ENCODE measurements at regions not wholly inside any gene's neighbourhood (a gene's known extent, or its start where the extent isn't known, plus 50 kb on each side); places are given as distances from the start of the nearest gene placed in this dataset.

DNA sequence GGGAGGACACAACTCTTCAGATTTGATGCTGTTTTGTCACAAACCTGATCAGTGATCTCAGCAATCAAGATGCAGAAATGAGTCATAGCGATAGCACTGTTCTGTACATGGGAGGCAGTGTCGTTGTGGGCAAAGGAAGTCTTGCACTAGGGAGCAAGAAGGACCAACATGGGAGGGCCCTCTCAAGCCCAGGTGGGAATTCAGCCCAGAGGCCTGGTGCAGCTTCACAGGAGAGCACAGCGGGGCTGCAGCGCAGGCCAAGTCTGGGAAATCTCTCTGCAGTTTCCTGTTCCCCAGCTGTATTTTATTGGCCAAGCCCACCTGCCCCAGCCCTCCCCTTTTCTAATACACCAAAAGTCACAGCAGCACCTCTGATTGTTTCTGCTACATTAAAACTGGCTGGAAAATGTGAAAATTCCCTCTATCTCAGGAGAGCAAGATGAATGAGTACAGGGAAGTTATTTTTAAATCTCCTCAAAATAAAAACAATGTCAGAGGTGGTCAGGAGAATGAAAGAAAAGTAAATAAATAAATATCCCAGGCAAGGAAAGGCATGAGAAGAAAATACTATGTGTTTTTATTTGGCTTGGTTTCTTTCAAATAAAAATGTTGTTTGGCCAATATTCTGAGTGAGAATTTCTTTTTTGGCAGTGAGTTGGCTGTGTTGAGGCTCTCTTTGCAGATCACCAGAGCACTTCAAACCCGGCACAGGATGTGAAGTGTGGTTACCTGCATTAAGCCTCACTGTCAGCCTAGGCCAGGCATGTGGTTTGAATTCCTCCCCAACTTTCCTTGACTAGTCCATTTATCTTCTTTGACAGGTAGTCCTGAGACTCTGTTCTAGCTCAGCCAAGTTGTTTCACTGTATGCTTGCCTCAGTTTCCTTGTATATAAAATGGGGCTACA is 422.1 kb downstream of the PLPP3 start:
- no peak for DNase-seq (ENCODE audit: low read depth)

DNA sequence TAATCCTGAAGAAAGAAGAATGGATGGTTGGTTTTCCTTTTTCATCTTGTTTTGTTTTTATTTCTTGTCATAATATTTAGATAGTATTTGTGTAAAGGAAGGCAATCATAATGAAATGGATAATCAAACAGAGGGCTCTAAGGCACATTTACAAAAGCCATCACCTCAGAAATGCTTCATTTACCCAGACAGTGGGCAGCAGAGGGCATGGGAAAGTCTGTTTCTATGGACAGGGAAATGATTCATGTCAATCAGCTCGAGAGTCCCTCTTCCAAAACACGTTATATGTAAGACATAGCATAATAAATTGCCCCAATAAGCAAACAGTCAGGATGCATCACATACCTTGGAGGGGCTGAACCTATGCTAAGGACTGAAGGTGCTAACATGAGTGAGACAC is 426.1 kb downstream of the PLPP3 start:
- DNase-seq (ENCODE audit: low read depth), result no peak

DNA sequence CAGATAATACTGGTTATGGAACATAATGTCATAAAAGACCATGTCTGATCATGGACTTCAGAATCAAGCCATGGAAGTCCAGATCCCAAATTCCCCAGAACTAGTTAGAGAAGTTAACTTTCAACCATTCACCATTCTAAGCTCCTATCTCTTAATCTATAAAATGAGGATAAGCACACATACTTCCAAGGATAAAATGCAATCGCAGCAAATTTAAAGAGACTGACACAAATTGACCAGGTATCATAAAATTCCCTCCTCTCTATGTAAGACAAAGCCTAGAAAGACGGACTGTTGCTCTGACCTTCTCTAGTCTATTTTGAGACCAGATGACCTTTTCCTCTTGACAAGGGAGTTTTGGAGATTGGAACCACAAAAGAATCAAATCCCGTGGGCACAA is 426.7 kb downstream of the PLPP3 start:
- DNase-seq (ENCODE audit: low read depth), result no peak

DNA sequence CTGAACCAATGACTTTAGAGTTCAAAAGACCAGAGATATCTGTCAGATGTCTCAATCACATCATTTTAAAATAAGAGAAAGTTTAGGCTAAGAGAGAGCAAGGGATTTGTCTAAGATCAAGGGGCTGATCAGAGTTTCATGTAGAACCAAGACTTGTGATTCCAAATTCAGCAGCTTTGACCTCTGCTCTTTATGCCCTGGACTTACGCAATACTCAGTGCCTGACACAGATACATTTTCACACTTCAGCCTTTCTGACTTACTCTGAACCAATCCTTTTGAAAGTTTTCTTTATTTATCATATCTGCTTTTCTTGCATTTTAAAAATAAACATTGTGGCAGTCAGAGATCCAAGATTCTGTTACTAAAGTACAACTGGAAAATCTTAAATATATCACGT is 428.0 kb downstream of the PLPP3 start:
- DNase-seq (ENCODE audit: low read depth), result no peak

DNA sequence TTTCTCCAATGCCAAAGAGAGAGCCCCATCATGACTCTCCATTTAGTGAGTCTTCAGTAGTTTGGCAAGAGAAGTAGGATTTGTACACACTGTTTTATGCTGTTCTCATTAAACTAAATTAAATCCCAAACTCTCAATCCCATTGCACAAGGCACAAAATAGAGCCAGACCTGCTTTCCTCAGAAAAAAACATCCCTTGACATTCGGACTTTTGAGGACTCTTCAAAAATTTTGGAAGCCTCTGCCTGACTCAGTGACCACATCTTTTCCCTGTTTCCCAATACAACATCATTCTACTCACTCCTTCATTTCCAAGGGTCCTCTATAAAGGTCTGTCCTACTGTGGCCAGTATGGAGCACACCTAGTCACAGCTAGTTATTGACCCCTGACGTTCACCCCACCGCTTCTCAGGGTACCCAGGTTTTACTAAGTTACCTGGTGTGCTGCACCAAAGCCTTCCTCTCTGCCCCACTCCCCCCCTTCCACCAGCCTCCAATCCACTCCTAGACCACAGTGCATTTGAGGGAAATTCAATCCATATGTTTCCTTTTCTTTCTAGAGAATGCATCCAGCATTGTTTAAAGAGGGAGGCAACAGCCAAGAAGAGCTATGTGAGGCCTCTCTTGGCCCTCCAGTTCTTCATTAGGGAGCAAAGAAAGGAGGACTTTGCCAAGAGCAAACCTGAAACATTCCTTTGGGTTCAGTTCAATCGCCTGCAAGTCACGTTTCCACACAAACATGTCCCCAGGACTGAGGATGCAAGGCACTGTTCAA is 428.7 kb downstream of the PLPP3 start:
- DNase-seq (ENCODE audit: low read depth), result no peak

DNA sequence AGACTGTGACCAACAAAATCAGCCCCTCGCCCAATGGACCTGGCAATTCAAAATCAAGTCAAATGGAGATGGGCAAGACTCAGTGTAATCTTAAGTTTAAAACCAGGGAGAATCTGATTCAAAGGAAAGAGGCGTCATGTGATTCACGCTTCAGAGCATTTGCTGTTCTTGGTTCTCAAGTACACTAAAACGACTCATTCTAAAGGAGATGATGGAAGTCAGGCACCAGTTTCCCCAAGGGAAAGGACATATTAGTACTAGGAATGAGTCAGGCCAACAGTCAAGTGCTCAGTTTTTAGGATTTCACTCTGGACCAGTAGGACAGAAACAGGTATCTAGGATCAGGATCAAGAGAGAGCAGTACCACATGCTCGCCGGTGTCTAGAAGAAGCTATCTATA is 429.6 kb downstream of the PLPP3 start:
- DNase-seq (ENCODE audit: low read depth), result no peak

DNA sequence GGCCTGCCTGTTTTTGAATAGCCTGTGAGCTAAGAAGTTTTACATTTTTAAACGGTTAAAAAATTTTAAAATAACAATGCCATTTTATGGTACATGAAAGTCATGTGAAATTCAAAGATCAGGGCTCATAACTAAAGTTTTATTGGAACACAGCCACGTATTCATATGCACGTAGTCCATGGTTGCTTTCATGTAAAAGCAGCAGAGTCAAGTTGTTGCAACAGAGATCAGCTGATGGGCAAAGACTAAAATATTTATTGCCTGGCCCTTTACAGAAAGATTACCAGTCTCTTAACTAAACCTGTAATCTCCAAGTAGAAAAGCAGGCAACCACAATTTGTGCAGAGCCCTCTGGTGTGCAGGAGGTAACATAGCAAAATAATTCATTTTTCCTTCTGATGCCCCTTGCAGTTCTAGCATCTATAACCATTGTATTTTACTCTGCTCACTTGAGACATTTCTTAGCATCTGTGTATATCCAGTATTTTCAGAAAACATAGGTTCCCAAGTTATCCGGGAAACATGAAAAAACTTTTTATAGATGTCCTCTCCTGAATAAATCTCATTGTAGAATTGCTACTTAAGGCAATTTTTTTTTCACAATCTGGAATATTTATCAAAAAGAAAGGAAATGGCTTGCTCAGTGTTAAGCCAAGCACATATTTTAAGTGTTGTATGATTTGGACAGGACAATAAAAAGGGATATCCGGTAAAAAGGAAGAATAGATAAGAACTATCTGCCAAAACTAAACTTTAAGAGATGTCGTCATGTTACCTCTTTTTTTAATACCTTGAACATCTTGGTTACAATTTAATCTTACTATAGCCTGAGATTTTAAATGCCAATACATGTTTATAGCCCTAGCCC is 430.8 kb downstream of the PLPP3 start:
- DNase-seq (ENCODE audit: low read depth), result no peak

DNA sequence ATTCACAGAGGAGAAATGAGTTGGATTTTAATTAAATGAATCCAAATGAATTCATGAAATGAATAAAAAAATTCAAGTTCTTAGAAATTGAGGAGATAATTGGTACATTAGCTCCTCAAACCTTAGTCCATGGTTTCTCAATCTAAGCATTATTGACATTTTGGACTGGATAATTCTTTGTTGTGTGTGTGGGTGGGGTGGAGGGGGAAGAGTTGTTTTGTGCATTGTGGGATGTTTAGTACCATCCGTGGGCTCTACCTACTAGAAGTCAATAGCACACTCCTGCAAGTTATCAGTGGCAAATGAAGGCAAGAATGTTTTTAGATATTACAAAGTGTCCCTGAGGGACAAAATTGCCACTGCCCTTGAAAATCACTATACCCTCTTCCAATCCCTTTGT is 431.9 kb downstream of the PLPP3 start:
- no peak for DNase-seq (ENCODE audit: low read depth)

DNA sequence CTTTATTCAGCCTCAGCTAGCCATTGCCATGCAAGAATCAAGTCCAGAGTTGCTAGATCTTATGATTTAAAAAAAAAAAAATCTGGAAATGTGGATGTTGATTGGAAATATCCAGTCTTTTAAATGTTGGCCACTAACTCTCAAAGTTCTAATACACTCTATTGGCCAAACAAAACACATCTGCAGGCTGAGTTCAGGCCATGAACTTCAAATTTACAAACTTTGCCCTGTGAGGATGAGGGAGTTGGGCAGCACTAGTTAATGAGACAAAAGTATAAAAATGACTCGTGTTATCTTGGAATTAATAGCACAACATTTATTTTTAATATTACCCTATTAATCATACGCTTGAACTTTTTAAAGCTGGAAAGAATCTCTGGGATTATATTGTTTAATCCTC is 432.3 kb downstream of the PLPP3 start:
- no peak for DNase-seq (ENCODE audit: low read depth)

DNA sequence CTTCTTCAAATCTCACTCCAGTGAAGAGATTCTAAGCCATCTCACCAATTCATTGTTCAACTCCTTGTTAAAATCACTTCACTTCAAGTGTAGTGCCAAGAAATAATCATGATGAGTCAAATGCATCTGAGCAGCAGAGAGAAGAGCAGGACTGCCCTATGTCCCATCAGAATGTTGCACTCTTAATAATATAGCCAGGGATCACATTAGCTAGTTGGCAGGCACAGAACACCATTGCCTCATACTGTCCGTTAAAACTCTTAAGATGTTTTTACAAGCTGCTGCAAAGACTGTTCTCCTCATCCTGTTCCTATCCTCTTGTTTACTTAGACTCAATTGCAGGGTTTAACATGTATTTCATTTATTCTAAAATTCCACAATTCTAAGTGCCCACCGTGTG is 432.9 kb downstream of the PLPP3 start:
- DNase-seq (ENCODE audit: low read depth), result no peak

DNA sequence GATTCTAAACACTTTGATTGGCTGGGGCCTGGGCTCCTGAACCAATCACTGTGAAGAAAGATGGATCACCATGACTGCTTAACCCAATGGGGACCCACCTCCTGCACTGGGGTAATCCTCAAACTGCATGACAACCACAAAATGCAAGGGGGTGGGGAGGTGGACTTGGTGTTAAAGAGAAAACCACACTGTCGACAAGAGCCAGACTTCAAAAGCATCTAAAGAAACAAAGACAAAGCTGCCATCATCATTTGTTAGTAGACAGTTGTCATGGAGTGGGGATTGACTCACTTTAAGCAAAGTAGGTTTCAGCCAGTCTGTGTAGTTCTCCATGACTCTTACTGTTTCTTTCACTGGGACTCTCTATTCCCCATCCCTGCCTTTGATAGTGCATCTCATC is 433.8 kb downstream of the PLPP3 start:
- DNase-seq (ENCODE audit: low read depth), result no peak

DNA sequence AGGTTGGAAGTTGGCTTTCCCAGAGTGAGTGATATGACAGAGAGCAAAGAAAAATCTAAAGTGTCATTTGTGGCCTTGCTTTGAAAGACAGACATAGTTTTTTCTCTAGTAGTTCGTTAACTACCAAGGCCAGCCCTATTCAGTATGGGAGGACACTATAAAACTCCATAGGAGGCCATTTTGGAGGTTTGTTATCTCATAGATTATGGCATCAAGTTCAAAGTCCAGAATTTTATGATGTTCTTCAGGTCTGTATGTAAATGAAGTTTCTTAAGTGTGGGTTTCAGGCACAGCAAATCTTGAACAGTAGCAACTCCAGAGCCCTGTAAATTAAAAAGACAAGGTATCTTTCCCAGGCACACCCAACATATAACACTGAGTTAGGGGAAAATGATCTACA is 437.1 kb downstream of the PLPP3 start:
- DNase-seq (ENCODE audit: low read depth), result no peak

DNA sequence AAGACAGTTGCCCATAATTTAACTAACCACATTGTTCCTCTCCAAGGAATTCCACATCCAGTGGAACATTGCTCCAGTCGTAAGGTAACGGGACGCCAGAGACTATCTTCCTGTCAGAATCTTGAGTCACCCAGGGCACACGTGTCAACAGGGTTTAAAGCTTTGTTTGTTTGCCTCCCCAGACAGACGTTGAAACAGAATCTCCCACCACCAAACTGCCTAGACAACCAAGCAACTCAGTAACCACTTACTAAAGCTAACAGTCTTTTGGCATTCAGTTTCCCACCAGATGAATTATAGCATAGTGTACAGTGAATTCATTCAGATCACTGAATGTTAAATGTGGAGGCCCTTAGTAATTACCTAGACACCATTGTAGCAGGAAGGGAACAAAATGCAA is 439.5 kb downstream of the PLPP3 start:
- no peak for DNase-seq (ENCODE audit: low read depth)

DNA sequence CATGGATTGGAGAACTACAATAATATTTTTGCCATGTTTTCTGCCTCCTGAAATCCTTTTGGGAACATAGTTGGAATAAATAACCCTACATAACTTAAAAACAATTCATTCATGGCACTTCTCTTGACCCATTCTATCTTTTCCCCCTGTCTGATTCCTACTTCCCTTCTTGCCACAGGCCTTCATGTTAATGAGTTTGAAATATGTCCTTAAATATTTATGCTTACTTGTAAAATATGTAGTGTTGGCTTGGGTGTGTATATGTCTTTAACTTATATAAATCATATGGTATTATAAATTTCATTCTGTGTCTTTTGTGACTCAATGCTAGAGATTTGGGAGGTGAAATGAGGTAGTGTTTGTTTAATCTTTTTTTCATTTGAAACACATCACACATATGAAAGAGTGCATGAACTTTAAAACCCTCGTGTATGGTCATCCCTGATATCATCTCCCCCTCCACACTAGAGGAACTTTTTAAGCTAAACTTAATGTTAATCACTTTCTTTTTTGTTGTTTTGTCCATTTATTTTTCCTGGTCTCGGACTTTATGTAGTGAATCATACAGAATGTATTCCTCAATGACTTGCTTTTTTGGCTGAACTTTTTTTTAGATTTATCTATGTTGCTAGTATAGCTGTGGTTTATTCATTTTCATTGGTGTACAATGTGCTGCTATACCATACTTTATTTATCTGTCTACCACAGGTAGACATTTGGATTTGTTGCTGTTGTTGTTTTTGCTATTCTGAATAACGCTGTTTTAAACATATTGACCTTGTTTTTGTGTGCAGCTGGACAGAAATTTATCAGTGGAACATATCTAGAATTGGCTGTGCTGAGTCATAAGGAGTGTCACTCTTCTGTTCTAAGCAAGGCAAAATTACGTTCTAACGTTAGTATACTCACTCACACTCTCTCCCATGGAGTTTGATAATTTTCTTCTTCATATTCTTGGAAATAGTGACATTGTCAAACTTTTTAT is 441.6 kb downstream of the PLPP3 start:
- DNase-seq (ENCODE audit: low read depth), result no peak

DNA sequence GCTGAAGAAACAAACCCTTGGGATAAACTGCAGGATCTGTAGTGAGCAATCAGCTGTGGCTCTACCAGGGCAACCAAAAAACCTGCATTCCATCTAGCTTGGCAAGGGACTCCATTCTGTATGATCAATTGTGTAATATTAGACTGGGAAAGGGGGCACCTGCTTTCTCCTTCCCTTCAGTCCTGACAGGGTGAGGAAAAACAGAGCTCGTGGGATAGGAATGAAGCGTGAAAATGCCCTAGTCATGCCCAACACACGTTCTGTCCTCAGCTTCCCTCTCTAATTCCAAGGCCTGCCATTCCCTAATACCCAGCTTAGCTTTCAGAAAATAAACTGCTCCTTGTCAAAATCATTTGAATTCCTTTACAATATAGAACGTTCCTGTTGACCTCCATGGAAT is 442.3 kb downstream of the PLPP3 start:
- no peak for DNase-seq (ENCODE audit: low read depth)

DNA sequence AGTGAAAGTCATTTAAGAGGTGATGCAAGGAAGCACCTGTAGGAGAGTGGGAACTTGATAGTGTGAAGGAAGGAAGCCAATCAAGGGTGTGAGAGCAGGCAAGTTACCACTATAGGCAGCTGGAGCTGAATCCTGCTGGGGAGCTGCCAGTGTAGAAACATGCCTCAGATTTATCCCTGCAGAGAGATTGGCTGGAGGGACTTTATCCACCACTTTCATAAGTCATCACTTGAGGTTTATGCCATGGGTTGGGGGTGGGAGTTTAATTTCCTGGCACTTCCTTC is 443.6 kb downstream of the PLPP3 start:
- no peak for DNase-seq (ENCODE audit: low read depth)

DNA sequence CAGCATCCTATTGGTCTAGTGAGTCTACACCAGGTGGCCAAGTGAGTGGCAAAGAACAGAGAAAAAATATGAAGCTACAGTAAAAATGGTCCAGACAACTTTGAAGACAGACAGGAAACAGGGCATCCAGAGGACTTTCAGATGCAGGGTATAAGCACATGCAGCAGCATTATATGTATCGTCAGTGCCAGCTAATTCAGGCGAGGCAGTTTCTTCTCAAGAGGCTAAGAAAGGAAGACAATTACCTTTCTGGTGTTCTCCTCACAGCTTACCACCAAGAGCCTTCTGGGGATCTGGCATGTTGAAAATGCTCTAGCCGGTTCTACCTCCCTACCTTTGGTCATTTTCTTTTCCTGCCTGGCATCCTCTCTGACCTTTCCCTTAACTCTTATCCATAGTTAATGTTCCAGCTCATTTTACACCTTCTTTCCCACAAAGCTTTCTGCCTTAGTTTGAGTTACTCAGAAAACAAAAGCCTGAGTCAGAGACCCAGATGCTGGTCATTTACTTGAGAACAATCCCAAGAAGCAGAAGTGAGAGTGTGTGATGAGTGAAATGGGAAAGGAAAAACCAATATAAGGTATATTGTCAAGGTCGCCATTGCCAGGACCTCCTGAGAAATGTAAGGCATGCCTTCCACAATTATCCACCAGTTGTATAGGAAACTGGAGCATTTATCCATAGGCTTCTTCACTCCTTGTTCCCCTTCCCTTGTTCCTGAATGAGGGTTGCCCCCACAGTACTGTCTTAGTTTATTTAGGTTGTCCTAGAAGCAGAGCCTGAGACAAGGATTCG is 444.1 kb downstream of the PLPP3 start:
- DNase-seq (ENCODE audit: low read depth), result no peak

DNA sequence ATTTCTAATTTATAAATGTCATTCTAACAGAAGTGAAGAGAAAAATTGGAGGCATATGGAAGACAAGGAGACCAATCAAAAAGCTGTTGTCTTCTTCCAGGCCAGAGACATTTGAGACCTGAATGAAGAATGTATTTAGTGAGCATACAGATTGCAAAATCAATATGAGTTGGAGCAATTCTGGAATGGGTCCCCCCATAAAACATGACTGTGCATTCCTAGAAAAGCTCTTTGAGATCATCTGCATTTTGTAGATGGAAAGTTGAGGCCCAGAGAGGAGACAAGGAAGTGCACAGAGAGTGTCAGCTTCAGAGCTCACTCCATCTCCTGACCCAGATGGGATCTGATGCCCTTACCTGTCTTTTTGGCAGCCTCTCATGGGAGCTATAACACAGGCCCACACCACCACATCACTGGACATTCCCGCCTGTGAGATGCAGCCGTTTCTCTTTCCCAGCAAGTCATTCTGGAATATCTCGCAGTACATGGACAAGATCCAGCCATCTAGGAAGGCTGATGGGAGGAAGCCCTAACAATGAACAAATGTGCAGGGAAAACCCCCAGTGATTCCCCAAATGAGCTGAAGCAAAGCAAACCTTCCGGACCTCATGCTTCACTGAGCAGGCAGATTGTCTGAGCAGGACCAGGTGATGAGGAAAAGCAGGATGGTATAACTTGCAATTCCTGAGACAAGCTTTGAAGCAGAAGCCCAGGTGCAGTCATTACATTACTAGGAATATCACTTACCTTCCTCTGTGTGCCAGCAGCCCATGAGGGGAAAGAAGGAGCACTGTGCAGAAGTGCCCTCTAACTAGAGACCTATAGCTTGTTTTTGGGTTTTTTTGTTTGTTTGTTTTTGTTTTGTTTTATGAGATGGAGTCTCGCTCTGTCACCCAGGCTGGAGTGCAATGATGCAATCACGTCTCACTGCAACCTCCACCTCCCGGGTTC is 445.6 kb downstream of the PLPP3 start:
- DNase-seq (ENCODE audit: low read depth), result no peak

DNA sequence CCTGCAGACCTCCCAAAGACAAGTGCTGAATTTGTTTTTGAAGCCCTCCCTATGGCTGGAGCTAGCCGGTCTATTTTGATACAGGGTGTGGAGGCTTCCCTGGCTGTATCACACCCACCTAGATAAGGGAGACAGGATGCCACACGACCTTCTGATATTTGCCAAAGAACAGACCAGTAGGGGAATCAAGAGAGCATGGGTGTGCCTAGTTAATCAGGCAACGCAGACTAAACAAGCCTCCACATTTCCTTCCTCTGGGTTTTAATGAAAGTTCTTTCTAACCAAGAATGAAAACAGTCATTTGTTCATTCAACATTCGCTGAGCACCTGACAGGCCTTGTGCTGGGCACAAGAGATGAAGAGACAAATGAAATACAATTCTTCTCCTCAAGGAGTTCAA is 446.8 kb downstream of the PLPP3 start:
- no peak for DNase-seq (ENCODE audit: low read depth)
